ENCODE measurements at regions not wholly inside any gene's neighbourhood (a gene's known extent, or its start where the extent isn't known, plus 50 kb on each side); places are given as distances from the start of the nearest gene placed in this dataset.

DNA sequence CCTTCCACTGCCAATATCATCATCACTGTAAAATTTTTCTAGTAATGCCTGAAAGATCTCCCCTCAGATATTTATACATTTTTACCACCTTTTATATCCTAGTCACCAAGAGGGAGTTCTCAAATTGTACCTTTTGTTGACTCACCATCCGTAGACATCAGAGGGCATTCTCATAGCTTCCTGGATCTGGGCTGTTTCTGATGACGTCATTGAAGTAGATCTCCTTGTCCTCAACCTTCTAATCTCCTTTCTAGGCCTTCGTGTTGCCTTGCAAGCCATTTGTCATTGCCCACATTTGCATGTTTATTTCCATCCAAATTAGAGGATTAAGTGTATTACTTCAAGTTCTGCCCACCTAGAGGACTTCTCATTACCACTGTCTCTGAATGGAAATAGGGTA, 193.4 kb upstream of the NRXN1 start:
- no peak for DNase-seq (ENCODE audit: low read depth)

- DNase-seq (ENCODE audit: low read depth), result no peak
Observed at GRCh38 chr2:51224790-51225189, 192.9 kb upstream of the NRXN1 start.

GRCh38 chr2:51222106-51222505, 190.2 kb upstream of the NRXN1 start:
- no peak for DNase-seq (ENCODE audit: low read depth)

DNA sequence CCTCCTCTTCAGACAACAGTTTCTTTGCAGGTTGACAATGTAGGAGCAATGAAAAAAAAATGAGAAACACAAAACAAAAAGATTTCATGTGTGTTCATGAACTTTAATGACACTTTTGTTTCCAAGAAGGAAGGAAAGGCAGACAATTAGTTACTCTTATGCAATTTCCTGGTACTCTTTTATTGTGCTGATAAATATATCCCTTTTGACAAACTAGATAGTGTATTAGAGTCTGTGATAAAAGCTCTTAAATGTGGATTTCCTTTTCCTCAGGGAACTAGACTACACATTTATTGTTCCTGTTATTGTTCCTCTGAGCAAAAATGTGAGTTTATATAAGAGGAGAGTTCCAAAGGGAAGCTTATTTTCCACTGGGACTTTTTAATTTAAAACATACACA, 188.7 kb upstream of the NRXN1 start:
- DNase-seq (ENCODE audit: low read depth), result no peak

DNA sequence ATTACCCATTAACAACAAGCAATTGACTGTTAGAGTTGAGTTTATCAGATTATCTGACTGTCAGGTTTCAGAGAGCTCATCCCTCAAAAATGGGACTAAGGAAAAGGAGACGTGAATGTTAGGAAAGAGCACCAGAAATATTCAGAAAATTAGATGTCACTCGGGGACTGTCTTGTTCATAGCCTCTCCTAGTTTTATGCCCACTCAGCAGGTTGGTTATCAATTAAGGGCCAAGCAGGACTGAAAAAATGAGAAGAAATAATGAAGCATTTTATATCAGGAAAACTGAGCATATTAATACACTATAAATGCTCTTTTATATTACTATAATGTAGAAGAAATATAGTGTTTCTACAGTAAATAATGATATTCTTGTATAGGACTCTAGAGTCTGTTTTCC, 188.1 kb upstream of the NRXN1 start:
- DNase-seq (ENCODE audit: low read depth), result no peak

- peak; percentile 78 for DNase-seq (ENCODE audit: low read depth)
Observed at GRCh38 chr2:51219468-51219867, 187.5 kb upstream of the NRXN1 start.

GRCh38 chr2:51218047-51218446, 186.1 kb upstream of the NRXN1 start:
- no peak for DNase-seq (ENCODE audit: low read depth)

DNA sequence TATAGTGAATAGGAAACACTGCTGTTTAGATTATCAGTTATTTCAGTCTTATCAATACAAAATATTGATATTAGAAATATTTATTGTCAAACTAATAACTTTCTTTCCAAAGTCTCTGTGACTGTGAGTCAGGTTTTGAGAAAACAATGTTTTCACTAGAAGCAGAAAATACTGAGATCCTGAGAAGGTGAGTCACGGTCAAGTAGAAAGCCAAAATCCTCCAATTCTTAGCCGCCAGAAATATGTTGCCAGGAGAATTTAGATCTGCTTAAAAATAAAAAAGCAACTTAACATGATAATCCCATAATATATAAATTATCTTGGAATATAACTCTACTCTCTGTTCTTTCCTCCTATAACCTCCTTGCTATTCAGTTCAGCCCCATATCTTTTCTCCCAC, 181.9 kb upstream of the NRXN1 start:
- peak; percentile 24 for DNase-seq (ENCODE audit: low read depth)

- DNase-seq (ENCODE audit: low read depth), result no peak
Observed at GRCh38 chr2:51212374-51212773, 180.4 kb upstream of the NRXN1 start.

GRCh38 chr2:51208521-51208920, 176.6 kb upstream of the NRXN1 start:
- DNase-seq (ENCODE audit: low read depth), result no peak

- no peak for DNase-seq (ENCODE audit: low read depth)
Observed at GRCh38 chr2:51201295-51201694, 169.4 kb upstream of the NRXN1 start.

DNA sequence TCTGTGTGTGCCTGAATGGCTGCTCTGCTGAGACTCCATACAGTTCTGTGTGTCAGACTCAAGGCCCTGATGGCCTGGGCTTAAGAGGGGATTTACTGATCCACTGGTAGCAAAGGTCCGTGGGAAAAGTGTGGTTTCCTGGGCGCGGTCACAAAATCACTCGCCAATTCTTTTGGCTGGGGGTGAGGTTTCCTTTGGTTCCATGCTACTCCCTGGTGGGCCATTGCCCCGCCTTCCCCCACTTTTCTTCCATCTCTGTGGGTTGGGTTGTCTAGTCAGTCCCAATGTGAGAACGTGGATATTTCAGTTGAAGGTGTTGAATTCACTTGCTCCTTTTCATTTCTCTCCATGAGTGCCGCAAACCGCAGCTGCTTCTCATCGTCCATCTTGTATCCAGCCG, 162.7 kb upstream of the NRXN1 start:
- DNase-seq (ENCODE audit: low read depth), result no peak

- DNase-seq (ENCODE audit: low read depth), result no peak
Observed at GRCh38 chr2:51170273-51170672, 138.3 kb upstream of the NRXN1 start.

- DNase-seq (ENCODE audit: low read depth), result peak; percentile 41
Observed at GRCh38 chr2:51165534-51166260, 133.8 kb upstream of the NRXN1 start.

DNA sequence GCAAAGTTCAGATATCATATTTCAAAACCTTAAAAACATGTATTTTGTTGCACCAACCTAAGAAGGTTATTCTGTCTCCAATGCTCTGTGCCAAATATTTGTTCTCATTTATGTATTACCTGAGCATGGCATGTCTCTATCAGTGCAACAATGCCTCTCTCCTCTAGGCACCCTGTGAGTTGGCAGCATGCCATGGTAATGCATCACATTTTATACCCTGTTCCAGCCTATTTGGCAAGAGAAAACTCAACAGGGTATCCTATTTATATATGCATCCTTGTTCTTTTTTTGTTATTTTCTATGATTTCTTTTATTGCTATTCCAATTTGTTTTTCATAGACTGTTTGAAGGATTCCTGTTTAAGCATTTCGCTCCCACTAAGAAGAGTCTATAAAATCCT, 126.3 kb upstream of the NRXN1 start:
- no peak for DNase-seq (ENCODE audit: low read depth)

DNA sequence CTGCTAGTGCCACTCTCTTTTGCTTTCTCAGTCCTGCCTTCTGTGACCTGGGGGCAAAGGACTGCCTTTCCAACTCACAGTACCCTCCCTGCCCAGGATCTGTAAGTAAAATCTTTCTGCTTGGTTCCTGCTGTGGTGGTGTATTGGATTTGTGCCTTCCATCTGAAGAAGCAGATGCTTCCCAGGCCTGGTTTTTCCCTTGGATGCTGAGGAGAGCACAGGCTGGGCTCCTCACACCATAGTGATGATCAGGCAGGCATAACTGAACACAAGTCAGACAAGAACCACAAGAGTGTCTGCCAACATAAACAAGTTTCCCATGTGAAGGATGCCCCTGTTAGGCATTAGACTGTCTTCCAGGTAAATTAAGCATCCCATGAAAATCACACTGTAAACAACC, 121.3 kb upstream of the NRXN1 start:
- DNase-seq (ENCODE audit: low read depth), result no peak

DNA sequence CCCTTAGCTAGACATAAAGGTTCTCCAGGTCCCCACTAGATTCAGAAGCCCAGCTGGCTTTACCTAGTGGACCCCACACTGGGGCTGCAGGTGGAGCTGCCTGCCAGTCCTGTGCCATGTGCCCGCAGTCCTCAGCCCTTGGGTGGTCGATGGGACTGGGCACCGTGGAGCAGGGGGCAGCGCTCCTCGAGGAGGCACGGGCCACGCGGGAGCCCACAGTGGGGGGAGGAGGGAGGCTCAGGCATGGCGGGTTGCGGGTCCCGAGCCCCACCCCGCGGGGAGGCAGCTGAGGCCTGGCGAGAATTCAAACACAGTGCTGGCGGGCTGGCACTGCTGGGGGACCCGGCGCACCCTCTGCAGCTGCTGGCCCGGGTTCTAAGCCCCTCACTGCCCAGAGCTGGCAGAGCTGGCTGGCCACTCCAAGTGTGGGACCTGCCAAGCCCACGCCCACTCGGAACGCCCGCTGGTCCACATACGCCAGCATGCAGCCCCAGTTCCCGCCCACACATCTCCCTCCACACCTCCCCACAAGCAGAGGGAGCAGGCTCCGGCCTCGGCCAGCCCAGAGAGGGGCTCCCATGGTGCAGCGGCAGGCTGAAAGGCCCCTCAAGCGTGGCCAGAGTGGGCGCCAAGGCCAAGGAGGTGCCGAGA, 119.7 kb upstream of the NRXN1 start:
- DNase-seq (ENCODE audit: low read depth), result no peak

GRCh38 chr2:51149725-51150124, 117.8 kb upstream of the NRXN1 start:
- DNase-seq (ENCODE audit: low read depth), result no peak

GRCh38 chr2:51145761-51146160, 113.8 kb upstream of the NRXN1 start:
- no peak for DNase-seq (ENCODE audit: low read depth)

GRCh38 chr2:51120754-51121280, 88.9 kb upstream of the NRXN1 start:
- DNase-seq (ENCODE audit: low read depth), result peak; percentile 6

DNA sequence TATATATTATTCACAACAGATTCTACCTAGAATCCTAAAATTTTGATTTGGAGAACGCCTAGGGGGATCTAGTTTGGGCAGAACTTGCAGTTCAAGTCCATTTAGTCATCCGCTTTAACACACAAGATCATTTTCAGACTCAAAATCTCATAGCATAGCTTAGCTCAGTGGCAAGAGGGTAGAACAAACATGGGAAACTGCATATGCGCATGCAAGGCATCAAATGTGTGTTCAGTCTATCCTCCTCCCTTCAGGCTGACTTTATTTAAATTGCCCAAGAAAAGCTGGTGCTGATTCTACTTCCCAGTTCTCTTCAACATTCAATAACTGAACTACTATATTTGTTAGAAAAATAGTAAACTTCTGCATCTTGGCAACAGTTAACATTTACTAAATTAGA, 79.6 kb upstream of the NRXN1 start:
- DNase-seq (ENCODE audit: low read depth), result no peak

GRCh38 chr2:51108794-51109193, 76.9 kb upstream of the NRXN1 start:
- DNase-seq (ENCODE audit: low read depth), result no peak

DNA sequence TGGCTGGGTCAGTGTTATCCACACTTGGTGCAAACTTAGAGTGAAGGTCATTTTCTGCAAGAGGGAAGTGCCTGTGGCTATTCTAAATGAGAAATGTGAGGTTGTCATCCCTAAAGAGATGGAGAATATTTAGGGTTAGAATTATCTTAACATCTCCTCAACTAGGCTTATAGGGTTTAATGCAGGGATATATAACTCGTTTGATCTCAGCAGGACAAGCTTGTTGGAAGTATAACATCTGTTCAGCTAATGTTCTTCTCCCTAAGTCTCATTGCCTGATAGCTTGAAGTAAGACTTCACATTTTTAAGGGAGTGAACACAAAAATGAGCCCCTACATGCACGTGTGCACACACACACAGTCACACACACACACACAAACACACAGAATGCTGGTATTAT, 75.9 kb upstream of the NRXN1 start:
- DNase-seq (ENCODE audit: low read depth), result no peak

DNA sequence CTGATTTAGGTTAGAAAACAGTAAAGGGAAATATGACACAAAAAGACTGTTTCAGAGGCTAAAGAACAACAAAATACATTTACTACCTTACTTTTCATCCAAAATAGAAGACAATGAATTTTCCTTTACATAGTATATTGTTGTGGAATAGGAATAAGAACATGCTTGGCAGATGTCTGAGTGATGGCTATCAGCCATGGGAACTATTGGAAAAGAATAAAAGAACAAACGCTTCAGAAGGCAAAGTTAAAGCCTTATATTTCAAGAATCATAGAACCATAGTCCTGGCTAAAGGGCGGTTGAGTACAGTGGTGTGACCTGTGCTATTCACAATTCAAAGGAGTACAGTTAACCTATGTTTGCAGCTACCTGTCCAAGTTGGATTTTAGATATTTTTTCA, 73.9 kb upstream of the NRXN1 start:
- DNase-seq (ENCODE audit: low read depth), result no peak

Data from iris pigment epithelial cell (primary cell).